SJSA1 (cell line): ENCODE measurements at regions not wholly inside any gene's neighbourhood (a gene's known extent, or its start where the extent isn't known, plus 50 kb on each side); places are given as distances from the start of the nearest gene placed in this dataset.

ENCODE experiments used
- DNase-seq, 2 experiments: peaks; one replicate each; pipeline ENCODE4 v3.0.0-alpha.2; 2015 to 2020; ENCODE audit warnings: low spot score in 2 of 2, low read depth in 1 of 2
- H3K27ac ChIP-seq: fragments of 250-450 bp; sonication (Bioruptor Pico); 2 replicates; pipeline ENCODE4 v1.5.1; 2020; ENCODE audit warnings: mild to moderate bottlenecking, moderate library complexity
- H3K27me3 ChIP-seq: fragments of 250-450 bp; sonication (Bioruptor Pico); replicated peaks from 2 replicates; pipeline ENCODE4 v1.5.1; 2020; ENCODE audit warnings: mild to moderate bottlenecking, moderate library complexity
- H3K36me3 ChIP-seq: fragments of 250-450 bp; sonication (Bioruptor Pico); 2 replicates; pipeline ENCODE4 v1.5.1; 2020; ENCODE audit warnings: mild to moderate bottlenecking
- H3K4me1 ChIP-seq: fragments of 250-450 bp; sonication (Bioruptor Pico); replicated peaks from 2 replicates; pipeline ENCODE4 v1.6.1; 2021; ENCODE audit warnings: mild to moderate bottlenecking
- H3K4me3 ChIP-seq: fragments of 250-450 bp; sonication (Bioruptor Pico); 2 replicates; pipeline ENCODE4 v1.5.1; 2020; ENCODE audit warnings: mild to moderate bottlenecking
- H3K9me3 ChIP-seq: fragments of 250-450 bp; sonication (Bioruptor Pico); replicated peaks from 2 replicates; pipeline ENCODE4 v1.5.1; 2020; ENCODE audit warnings: mild to moderate bottlenecking

DNA sequence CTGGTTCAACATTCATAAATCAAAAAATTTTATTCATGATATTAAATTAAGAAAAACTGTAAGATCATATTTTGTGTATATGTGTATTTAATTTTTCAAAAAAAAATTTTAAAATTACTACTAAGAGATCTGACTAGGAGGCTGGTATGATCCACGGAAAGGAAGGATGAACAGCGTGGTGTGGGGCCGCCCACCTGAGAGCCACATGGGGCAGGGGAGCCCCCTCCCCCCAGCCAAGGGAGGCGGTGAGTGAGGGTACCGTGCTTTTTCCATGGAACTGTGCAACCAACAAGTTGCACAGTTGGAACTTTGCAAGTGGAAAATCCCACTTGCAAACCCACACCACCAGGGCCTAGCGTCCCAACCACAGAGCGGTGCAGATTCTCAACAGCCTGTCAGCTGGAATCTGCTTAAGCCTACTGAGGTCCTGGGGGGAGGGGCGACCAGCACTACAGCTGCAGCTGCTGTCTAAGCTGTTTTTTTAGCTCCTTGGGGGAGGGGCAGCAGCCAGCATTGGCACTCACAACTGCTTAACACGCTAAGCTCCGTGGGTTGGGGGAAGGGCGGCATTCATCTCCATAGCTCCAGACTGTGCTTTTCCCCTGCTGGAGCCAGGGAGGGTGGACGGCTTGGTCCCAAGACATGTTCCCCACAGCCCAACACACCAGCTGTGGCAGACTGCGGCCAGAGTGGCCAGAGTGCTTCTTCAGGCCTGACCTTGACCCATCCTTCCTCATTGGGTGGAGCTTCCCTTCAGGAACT, 94.2 kb upstream of the IGFBP3 start:
- Histone ChIP-seq H3K27ac (no peak overlapping the region), H3K36me3 (no peaks in the 10 kb centered on the region), H3K4me3 (no peak overlapping the region), H3K9me3 (no peaks in the 10 kb centered on the region), H3K4me1 (no peaks in the 10 kb centered on the region), H3K27me3 (no peaks in the 10 kb centered on the region)
- no peak for DNase-seq

DNA sequence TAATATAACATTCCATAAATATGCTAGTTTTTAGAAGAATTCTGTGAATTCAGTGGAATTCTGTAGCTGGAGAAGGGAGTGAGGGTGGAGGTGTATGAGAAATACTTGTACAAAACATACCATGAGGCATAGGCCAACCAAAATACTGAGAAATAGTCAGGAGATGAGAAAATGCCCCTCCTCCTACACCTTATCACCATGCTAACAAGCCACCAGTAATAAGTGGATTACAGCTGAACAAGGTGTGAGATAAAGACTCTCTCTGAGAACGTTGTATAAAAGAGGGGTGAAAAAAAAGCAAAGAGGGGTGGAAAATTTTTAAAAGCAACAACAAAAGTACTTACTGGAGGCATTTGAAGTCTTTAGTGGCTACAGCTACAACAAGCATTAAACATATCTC, 90.4 kb upstream of the IGFBP3 start:
- no peak overlapping the region for H3K27ac ChIP-seq
- no peak overlapping the region for H3K4me3 ChIP-seq
- no peaks in the 10 kb centered on the region for H3K27me3 ChIP-seq
- no peaks in the 10 kb centered on the region for H3K36me3 ChIP-seq
- DNase-seq = no peak
- no peaks in the 10 kb centered on the region for H3K4me1 ChIP-seq
- H3K9me3 ChIP-seq = no peaks in the 10 kb centered on the region

DNA sequence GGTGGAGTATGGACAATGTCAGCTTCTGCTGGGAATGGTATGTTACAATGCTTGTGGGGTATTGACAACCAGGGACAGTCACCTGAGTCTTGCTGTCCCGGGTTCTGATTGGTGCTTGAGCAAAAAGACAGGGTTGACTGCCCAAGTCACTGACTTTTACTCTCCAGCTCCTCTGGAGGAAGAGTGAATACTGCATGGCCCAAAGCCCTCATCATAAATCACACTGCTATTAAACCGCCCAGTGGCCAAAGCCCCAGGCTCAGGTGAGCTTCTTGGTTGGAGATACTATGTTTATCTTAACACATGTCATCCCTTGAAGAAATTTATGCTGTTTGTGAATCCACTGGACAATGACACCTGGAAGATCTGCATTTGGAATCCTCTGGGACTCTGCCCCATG, 90.0 kb upstream of the IGFBP3 start:
- no peak overlapping the region for H3K27ac ChIP-seq
- H3K27me3 ChIP-seq = no peaks in the 10 kb centered on the region

DNA sequence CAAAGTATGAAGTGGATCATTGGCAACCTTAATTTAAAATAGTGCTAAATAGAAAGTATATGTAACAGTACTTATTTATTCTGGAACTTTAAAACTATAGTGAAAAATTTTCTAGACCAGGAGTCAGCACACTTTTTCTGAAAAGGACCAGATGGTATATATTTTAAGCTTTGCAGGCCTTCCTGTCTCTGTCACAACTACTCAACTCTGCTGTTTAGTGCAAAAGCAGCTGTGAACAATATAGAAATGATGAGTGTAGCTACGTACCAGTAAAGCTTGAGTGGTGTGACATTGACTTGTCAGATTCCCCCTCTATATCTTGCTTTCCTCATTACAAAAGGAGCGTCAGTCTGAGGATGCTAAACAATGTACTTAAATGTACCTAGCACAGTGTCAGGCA, 88.1 kb upstream of the IGFBP3 start:
- Histone ChIP-seq H3K27me3 (no peaks in the 10 kb centered on the region), H3K4me1 (peaks cover 4% of the 10 kb centered on the region; the same call in 1 of the 2 replicates), H3K4me3 (no peak overlapping the region), H3K27ac (no peak overlapping the region), H3K9me3 (no peaks in the 10 kb centered on the region), H3K36me3 (no peaks in the 10 kb centered on the region)
- no peak for DNase-seq

More for the DNA sequence above, 90.0 kb upstream of the IGFBP3 start:
- no peaks in the 10 kb centered on the region for H3K4me1 ChIP-seq
- DNase-seq = no peak
- no peak overlapping the region for H3K4me3 ChIP-seq
- H3K36me3 ChIP-seq = no peaks in the 10 kb centered on the region
- no peaks in the 10 kb centered on the region for H3K9me3 ChIP-seq

DNA sequence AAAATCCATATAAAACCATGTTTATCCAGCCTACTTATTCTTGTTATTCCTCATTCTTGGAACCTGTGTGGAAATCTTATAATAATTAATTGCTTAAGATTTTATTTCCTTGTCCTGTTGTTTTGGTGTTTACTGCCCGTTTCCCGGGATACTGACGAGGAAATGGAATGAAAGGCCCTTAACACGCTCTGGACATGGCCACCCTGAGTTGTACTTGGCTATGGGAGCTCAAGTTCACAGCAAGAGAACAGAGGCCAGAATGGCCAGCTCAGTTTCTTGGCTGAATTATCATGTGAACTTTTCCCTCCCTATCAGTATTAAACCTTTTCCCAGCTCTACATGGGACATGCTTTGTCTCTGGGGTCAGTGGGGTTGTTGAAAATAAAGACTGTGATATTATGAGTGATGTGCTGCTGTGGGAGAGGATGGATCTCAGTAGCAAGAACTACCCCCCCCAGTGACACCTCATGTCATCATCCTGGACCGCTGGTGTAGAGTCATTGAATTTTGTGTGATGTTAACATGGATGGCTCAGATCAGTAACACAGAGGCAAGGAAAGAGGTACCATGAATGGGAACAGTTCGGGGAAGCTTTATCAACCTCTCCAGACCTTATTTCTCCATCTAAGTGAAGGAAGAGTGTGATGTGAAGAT, 87.0 kb upstream of the IGFBP3 start:
- Histone ChIP-seq H3K4me3 (no peak overlapping the region), H3K27me3 (no peaks in the 10 kb centered on the region), H3K36me3 (no peaks in the 10 kb centered on the region), H3K9me3 (no peaks in the 10 kb centered on the region), H3K27ac (no peak overlapping the region), H3K4me1 (peaks cover 6% of the 10 kb centered on the region; the same call in 1 of the 2 replicates)
- no peak for DNase-seq

DNA sequence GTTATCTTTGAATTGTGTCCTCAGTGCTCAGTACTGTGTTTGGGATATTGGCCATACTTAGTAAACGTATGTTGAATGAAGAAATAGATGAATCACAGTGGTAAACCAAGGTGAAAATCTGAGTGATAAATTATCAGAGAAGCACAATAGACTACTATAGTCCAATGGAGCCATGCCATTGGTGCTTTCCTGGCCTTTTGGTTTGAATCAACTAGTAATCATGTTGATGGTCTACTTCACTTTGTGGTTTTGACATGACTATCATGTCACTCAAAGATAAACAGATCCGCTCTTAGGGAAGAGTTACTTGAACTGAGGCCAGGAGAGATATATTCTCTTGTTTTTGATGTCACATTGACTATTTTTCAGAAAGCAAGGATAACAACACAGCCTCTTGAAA, 86.1 kb upstream of the IGFBP3 start:
- Histone ChIP-seq H3K27ac (no peak overlapping the region), H3K4me1 (peaks cover 6% of the 10 kb centered on the region; the same call in 1 of the 2 replicates), H3K9me3 (no peaks in the 10 kb centered on the region), H3K27me3 (no peaks in the 10 kb centered on the region), H3K4me3 (no peak overlapping the region), H3K36me3 (no peaks in the 10 kb centered on the region)
- no peak for DNase-seq

DNA sequence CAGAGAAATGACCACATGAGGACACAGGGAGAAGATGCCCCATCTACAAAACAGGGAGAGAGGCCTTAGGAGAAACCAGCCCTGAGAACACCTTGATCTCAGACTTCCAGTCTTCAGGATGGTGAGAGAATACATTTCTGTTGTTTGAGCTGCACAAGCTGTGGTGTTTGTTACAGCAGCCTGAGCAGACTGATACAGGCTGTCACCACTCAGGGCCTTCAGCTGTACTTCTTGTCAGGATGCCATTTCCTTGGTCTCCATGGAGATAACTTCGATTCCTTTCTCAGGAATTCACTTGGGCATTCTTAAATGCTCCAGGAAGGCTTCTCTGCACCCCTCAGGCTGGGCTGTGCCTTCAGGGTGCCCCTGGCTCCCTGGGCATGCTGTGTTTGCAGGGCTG, 85.7 kb upstream of the IGFBP3 start:
- Histone ChIP-seq H3K27ac (no peak overlapping the region), H3K4me1 (peaks cover 6% of the 10 kb centered on the region; the same call in 1 of the 2 replicates), H3K27me3 (no peaks in the 10 kb centered on the region), H3K36me3 (no peaks in the 10 kb centered on the region), H3K9me3 (no peaks in the 10 kb centered on the region), H3K4me3 (no peak overlapping the region)
- DNase-seq = no peak

DNA sequence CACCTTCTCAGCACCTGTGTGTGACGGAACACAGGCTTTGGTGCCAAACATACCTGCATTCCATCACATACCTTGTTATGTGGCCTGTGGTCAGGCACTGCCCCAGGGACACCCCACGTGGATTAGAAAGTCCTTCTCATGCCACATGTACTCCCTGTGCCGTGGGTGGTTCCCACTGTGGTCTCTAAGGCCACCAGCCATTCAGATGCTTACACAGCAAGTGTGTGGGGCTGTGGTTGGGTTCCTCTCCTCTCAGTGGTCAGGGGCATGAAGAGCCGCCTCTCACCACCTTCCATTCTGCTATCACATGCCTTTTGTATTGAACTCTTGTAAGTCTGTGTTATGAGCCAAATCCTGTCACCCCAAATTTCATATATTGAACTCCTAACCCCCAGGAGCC, 85.1 kb upstream of the IGFBP3 start:
- no peaks in the 10 kb centered on the region for H3K9me3 ChIP-seq
- peaks cover 6% of the 10 kb centered on the region; the same call in 1 of the 2 replicates for H3K4me1 ChIP-seq
- no peaks in the 10 kb centered on the region for H3K36me3 ChIP-seq
- H3K27me3 ChIP-seq = no peaks in the 10 kb centered on the region
- H3K27ac ChIP-seq = no peak overlapping the region
- no peak for DNase-seq
- no peak overlapping the region for H3K4me3 ChIP-seq

DNA sequence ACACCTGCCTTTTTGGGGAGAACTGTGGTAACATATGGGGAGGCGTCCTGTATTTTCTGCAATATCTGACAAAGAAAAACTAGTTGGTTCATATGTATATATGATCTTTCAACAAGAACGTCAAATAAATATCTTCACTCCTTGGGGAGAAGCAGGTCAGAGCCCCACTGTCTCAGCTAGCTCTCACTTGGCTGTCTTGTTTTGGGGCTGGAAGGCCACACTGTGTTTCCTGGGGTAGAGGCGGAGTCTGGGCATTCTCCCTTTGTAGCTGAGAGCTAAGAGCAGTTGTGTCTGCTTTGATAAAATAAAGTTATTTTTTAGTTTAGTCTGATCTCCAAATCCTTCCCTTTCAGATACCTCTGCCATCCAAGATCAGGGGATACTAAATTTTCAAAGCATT, 83.9 kb upstream of the IGFBP3 start:
- no peak for DNase-seq
- H3K4me3 ChIP-seq = no peak overlapping the region
- no peaks in the 10 kb centered on the region for H3K36me3 ChIP-seq
- peaks cover 6% of the 10 kb centered on the region; the same call in 1 of the 2 replicates for H3K4me1 ChIP-seq
- no peak overlapping the region for H3K27ac ChIP-seq
- no peaks in the 10 kb centered on the region for H3K27me3 ChIP-seq
- H3K9me3 ChIP-seq = no peaks in the 10 kb centered on the region

DNA sequence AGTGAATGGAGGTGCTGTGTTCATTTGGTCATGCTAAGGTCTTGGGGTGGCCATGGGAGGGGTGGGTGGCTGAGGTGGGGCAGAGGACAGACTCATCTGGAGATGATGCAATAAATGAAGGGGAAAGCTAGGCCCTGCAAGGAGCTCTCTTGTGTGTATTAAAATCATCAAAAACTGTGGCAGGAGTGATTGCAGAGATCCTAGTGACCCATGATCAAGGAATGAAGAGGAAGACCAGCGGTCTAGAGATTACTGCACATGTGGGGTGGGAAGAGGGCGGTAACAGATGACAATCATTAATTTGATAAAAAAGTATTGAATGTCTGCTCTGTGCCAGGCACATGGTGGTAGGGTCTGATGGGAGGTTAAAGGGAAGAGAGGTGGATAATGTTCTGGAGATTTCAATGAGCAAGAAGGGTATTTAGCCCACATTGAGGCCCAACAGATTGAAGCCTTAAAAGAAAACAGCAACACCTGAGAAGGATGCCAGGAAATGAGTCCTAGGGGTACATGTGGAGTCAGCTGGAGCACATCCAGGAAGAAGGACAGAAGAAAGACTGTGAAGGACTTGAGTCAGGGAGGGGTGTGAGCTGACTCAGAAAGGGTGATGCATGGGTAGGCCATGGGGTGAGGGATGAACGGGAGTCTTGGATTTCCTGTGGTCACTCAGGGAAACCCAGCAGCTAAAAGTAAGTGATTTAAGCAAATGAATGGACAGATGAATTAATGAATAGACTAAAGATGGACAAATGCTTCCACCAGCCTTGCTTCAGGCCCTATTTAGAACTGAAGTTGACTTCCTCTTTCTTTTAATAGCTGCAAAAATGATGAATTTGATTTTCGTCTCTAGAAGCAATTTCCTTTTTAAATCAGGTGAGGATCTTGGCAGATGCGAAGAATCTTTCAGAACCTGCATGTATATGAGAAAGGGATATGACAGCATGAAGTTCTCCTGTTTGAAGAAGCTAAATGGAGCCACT, 83.1 kb upstream of the IGFBP3 start:
- no peaks in the 10 kb centered on the region for H3K36me3 ChIP-seq
- DNase-seq = no peak
- no peaks in the 10 kb centered on the region for H3K9me3 ChIP-seq
- no peak overlapping the region for H3K4me3 ChIP-seq
- no peak overlapping the region for H3K27ac ChIP-seq
- peaks cover 6% of the 10 kb centered on the region; the same call in 1 of the 2 replicates for H3K4me1 ChIP-seq
- no peaks in the 10 kb centered on the region for H3K27me3 ChIP-seq

DNA sequence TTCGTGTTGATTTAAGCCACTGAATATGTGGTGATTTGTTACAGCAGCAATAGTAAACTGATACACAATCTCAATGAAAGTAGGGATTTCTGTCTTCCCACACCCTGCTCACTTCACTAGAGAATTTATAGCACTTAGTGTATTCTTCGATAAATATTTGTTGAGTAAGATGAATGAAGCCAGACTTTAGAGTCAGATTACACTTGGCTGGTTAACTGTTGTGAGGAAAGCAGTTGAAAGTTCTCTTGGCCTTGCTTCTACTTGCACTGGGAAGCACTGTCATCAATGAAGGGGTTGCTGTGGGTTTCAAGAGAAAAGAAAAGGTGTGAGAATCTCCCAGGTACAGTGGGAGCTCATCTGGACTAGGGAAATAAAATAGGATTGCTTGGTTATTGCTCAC, 82.1 kb upstream of the IGFBP3 start:
- DNase-seq = no peak
- Histone ChIP-seq H3K9me3 (no peaks in the 10 kb centered on the region), H3K4me3 (no peak overlapping the region), H3K27me3 (no peaks in the 10 kb centered on the region), H3K36me3 (no peaks in the 10 kb centered on the region), H3K4me1 (peaks cover 6% of the 10 kb centered on the region; the same call in 1 of the 2 replicates), H3K27ac (no peak overlapping the region)

DNA sequence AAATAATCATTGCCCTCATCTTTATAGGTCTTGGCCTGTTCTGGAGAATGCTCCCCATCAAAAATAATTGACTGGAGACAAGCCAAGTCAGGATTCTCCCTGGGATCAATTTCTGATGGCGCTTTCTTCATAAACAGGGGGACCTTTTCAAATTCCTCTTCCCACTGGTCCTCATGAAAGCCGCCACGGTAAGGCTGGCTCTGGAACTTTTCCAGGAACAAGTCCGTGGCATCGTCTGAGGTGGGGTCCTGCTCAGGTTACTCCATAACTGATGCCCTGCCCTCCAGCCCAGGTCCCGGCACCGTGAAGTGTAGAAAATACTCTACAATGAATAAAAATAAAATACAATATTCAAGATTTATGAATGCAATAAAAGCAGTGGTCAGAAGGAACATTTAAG, 79.4 kb upstream of the IGFBP3 start:
- peaks cover 6% of the 10 kb centered on the region; the same call in 1 of the 2 replicates for H3K4me1 ChIP-seq

DNA sequence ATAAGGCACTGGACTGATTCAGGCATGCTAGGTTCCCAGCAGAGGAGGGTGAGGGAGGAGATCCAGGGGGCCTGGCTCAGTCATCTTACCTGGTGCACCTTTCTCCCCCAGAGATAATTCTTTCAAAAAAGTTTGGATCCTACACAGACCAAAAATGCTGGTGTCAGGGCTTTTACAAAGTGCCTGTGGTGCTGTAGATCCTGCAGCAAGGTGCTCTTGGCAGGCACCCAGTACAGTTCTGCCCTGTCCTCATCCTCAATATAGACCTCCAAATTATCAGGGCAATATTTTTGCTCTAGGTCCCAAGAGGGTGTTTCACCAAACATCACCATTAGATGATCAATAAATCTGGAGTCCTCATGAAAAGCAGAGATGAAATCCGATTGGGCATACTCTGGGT, 78.5 kb upstream of the IGFBP3 start:
- Histone ChIP-seq H3K27ac (no peak overlapping the region), H3K27me3 (no peaks in the 10 kb centered on the region), H3K4me1 (peaks cover 5% of the 10 kb centered on the region; the same call in 1 of the 2 replicates), H3K9me3 (0 out of 2 replicates have a peak, but pooled peaks cover 3% of the 10 kb centered on the region), H3K4me3 (no peak overlapping the region), H3K36me3 (no peaks in the 10 kb centered on the region)
- no peak for DNase-seq

More for the DNA sequence above, 79.4 kb upstream of the IGFBP3 start:
- DNase-seq = no peak
- no peaks in the 10 kb centered on the region for H3K36me3 ChIP-seq
- H3K27ac ChIP-seq = no peak overlapping the region
- no peak overlapping the region for H3K4me3 ChIP-seq
- H3K9me3 ChIP-seq = no peaks in the 10 kb centered on the region
- no peaks in the 10 kb centered on the region for H3K27me3 ChIP-seq
